IMR-90 (cell line): ENCODE measurements at regions not wholly inside any gene's neighbourhood (a gene's known extent, or its start where the extent isn't known, plus 50 kb on each side); places are given as distances from the start of the nearest gene placed in this dataset.

Source experiments
- ATAC-seq: fragments of 200-7000 bp; cut with Tn5 transposase; 2 replicates; pipeline ENCODE4 v1.9.1; 2020; ENCODE audit warnings: low read depth, mild to moderate bottlenecking, moderate library complexity
- BruUV-seq: library from RNA; stranded (reverse); fragments of 400-500 nt; replicated peaks from 2 replicates; lab custom pipeline; 2021; lab: Mats Ljungman, UMichigan
- CTCF ChIA-PET: fragments of 300-600 bp; formaldehyde crosslinking; extraction: SDS; loops from one replicate; lab custom pipeline; 2021; ENCODE audit warnings: antibody characterized with exemption; lab: Yijun Ruan, JAX
- POLR2A ChIA-PET: fragments of 300-600 bp; sonication (Branson Sonifier 250); formaldehyde crosslinking; loops from one replicate; lab custom pipeline; 2022; ENCODE audit warnings: antibody characterized with exemption; ENCODE audit not compliant: unreplicated experiment; lab: Charles Lee
- DNase-seq: peaks from one replicate; pipeline ENCODE4 v3.0.0; 2013
- H2AFZ ChIP-seq: replicated peaks from 2 replicates; pipeline ENCODE3; 2013; ENCODE audit warnings: low read length, mild to moderate bottlenecking; ENCODE audit not compliant: poor library complexity
- H2AK5ac ChIP-seq: 2 replicates; pipeline ENCODE4 v1.6.1; 2013; ENCODE audit warnings: low read depth, low read length, inconsistent platforms
- H2AK9ac ChIP-seq: replicated peaks from 2 replicates; pipeline ENCODE3; 2013; ENCODE audit warnings: mild to moderate bottlenecking, low read depth, low read length, moderate library complexity; ENCODE audit not compliant: poor library complexity
- H2BK120ac ChIP-seq: 2 replicates; pipeline ENCODE4 v1.6.1; 2013; ENCODE audit warnings: low read depth, low read length, inconsistent platforms
- H2BK15ac ChIP-seq: 3 replicates; pipeline ENCODE4 v1.6.1; 2013; ENCODE audit warnings: low read depth, low read length, inconsistent platforms
- H2BK20ac ChIP-seq: 2 replicates; pipeline ENCODE4 v1.6.1; 2013; ENCODE audit warnings: low read depth, mild to moderate bottlenecking, inconsistent platforms, low read length, moderate library complexity
- H2BK5ac ChIP-seq: 2 replicates; pipeline ENCODE4 v1.6.1; 2013; ENCODE audit warnings: mild to moderate bottlenecking, low read depth, low read length, inconsistent platforms; ENCODE audit not compliant: poor library complexity, severe bottlenecking
- H3K14ac ChIP-seq: replicated peaks from 2 replicates; pipeline ENCODE4 v1.6.1; 2013; ENCODE audit warnings: low read depth, low read length, inconsistent platforms
- H3K18ac ChIP-seq: 2 replicates; pipeline ENCODE4 v1.6.1; 2013; ENCODE audit warnings: low read depth, low read length, control low read depth
- H3K23ac ChIP-seq: 2 replicates; pipeline ENCODE4 v1.6.1; 2013; ENCODE audit warnings: low read depth, low read length, inconsistent platforms
- H3K27ac ChIP-seq: 2 replicates; pipeline ENCODE4 v1.5.1; 2013; ENCODE audit warnings: mild to moderate bottlenecking, control low read depth, low read length; ENCODE audit not compliant: insufficient read depth
- H3K27me3 ChIP-seq: 2 replicates; pipeline ENCODE4 v1.6.1; 2013; ENCODE audit warnings: low read length; ENCODE audit not compliant: control insufficient read depth, insufficient read depth
- H3K36me3 ChIP-seq: 2 replicates; pipeline ENCODE4 v1.6.1; 2013; ENCODE audit warnings: low read length, mixed read lengths; ENCODE audit not compliant: control insufficient read depth, insufficient read depth
- H3K4ac ChIP-seq: 2 replicates; pipeline ENCODE4 v1.6.1; 2013; ENCODE audit warnings: low read depth, low read length, inconsistent platforms
- H3K4me1 ChIP-seq: 2 replicates; pipeline ENCODE4 v1.6.1; 2013; ENCODE audit warnings: low read length, mixed read lengths; ENCODE audit not compliant: control insufficient read depth, insufficient read depth
- H3K4me2 ChIP-seq: 2 replicates; pipeline ENCODE4 v1.6.1; 2013; ENCODE audit warnings: low read depth, mild to moderate bottlenecking, control low read depth, low read length, moderate library complexity
- H3K4me3 ChIP-seq: 2 replicates; pipeline ENCODE4 v1.5.1; 2013; ENCODE audit warnings: low read depth, mild to moderate bottlenecking, control low read depth, low read length, moderate library complexity; ENCODE audit not compliant: insufficient read depth
- H3K56ac ChIP-seq: 2 replicates; pipeline ENCODE4 v1.6.1; 2013; ENCODE audit warnings: low read length, inconsistent platforms; ENCODE audit not compliant: insufficient read depth; ENCODE audit errors: extremely low read depth
- H3K79me1 ChIP-seq, 2 experiments: 2 replicates each; pipeline ENCODE4 v1.6.1; 2013; ENCODE audit warnings: low read length in 2 of 2, inconsistent platforms in 1 of 2, low read depth in 1 of 2
- H3K9ac ChIP-seq: 2 replicates; pipeline ENCODE4 v1.6.1; 2013; ENCODE audit warnings: low read depth, low read length, control low read depth
- H3K9me1 ChIP-seq: 2 replicates; pipeline ENCODE4 v1.6.1; 2013; ENCODE audit warnings: low read length, inconsistent platforms; ENCODE audit not compliant: insufficient read depth
- H3K9me3 ChIP-seq: 2 replicates; pipeline ENCODE4 v1.6.1; 2013; ENCODE audit warnings: low read length; ENCODE audit not compliant: control insufficient read depth, insufficient read depth
- H4K20me1 ChIP-seq: 2 replicates; pipeline ENCODE4 v1.6.1; 2013; ENCODE audit warnings: low read length, inconsistent platforms; ENCODE audit not compliant: insufficient read depth
- H4K5ac ChIP-seq: 2 replicates; pipeline ENCODE4 v1.6.1; 2013; ENCODE audit warnings: mild to moderate bottlenecking, low read depth, low read length, control low read depth
- H4K8ac ChIP-seq, 2 experiments: 2 replicates each; pipeline ENCODE4 v1.6.1; 2013; ENCODE audit warnings: low read depth in 2 of 2, low read length in 2 of 2, control low read depth in 1 of 2, inconsistent platforms in 1 of 2
- H4K91ac ChIP-seq: 2 replicates; pipeline ENCODE4 v1.6.1; 2013; ENCODE audit warnings: low read depth, low read length, inconsistent platforms; ENCODE audit not compliant: insufficient read depth
- FOS ChIP-seq: fragments of 150-350 bp; IDR thresholded peaks from 2 replicates; pipeline ENCODE4 v1.6.1; 2016; ENCODE audit warnings: low read depth, low read length
- MAZ ChIP-seq: IDR thresholded peaks from 2 replicates; pipeline ENCODE4 v1.6.1; 2012; ENCODE audit warnings: low read depth, mild to moderate bottlenecking, low read length, improper control_type of control experiment, moderate library complexity, borderline replicate concordance
- WGBS, 2 experiments: methylation state at CpG; one replicate each; pipeline versions ENCODE4 v1.1.5 to v1.1.7; 2013; ENCODE audit warnings: missing lambda C conversion rate in 2 of 2; ENCODE audit not compliant: insufficient read length in 1 of 2; ENCODE audit errors: extremely low coverage in 2 of 2; 5-methylcytosine and 5-hydroxymethylcytosine counted together
- dilution Hi-C: fragments of 300-500 bp; cut with HindIII; formaldehyde crosslinking; loops from one replicate; pipeline ENCODE4 v1.14.3; 2018; ENCODE audit warnings: low sequenced_read_pairs; ENCODE audit not compliant: unreplicated experiment
- in situ Hi-C: fragments of 300-500 bp; cut with MboI; formaldehyde crosslinking; loops from 3 replicates; pipeline ENCODE4 v1.14.3; 2019; ENCODE audit warnings: low sequenced_read_pairs, inconsistent platforms, mixed read lengths
- intact Hi-C: fragments of 100-400 bp; cut with micrococcal nuclease; formaldehyde crosslinking; loops from 2 replicates; pipeline ENCODE4 v1.10.0; 2022
- TF ChIP-seq, protein P1 (sequence below): fragments of 150-350 bp; IDR thresholded peaks from 2 replicates; pipeline ENCODE4 v1.6.1; 2017; ENCODE audit warnings: mild to moderate bottlenecking, antibody characterized with exemption, low read length, low read depth

DNA sequence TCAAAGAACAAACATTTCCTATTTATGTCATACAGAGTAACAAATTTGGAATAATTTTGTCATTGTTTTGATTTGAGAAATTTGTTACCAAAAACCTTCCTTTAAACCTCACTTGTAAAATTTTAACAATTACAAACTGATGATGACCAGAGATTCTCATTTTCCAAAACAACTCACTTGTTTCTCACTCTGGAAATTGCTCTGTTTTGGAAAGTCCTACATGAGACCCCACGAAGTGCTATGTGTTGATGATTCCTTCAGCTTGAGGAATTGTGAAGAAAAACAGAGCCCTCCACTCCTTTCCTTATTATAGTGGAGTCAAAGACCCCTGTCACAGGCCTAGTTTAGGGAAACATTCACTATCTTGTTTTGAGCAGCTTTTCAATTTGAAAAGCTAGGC, 157.6 kb upstream of the RASGRP1 start:
- H3K27ac ChIP-seq = no peak overlapping the region
- in situ Hi-C loops = loop anchor here (25.0 kb wide), 1 partner anchor 590 kb away; no protein-coding TSS in a partner anchor

More for the DNA sequence above, 157.6 kb upstream of the RASGRP1 start:
- TF ChIP-seq, protein P1, sequence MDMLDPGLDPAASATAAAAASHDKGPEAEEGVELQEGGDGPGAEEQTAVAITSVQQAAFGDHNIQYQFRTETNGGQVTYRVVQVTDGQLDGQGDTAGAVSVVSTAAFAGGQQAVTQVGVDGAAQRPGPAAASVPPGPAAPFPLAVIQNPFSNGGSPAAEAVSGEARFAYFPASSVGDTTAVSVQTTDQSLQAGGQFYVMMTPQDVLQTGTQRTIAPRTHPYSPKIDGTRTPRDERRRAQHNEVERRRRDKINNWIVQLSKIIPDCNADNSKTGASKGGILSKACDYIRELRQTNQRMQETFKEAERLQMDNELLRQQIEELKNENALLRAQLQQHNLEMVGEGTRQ = no peak
- TF ChIP-seq FOS (no peak), MAZ (no peak)
- Histone ChIP-seq H3K56ac (no peak overlapping the region; the same call in 1 of the 2 replicates), H4K8ac (peak overlapping the region in 1 of 2 experiments; percentile 6; a peak in 1 of 4 replicates), H4K20me1 (no peaks in the 10 kb centered on the region), H2BK15ac (peak overlapping the region; percentile 49; the same call in 2 of the 3 replicates), H3K4ac (peak overlapping the region; percentile 69; the same call in 1 of the 2 replicates), H2BK120ac (peak overlapping the region; percentile 76), H4K91ac (peak overlapping the region; percentile 19; the same call in 1 of the 2 replicates), H3K27me3 (no peaks in the 10 kb centered on the region), H3K23ac (no peak overlapping the region), H4K5ac (peak overlapping the region; percentile 15; the same call in 1 of the 2 replicates), H3K9ac (no peak overlapping the region), H3K9me3 (no peaks in the 10 kb centered on the region), H3K36me3 (no peaks in the 10 kb centered on the region), H2AFZ (no peak overlapping the region), H2BK5ac (peak overlapping the region; percentile 95), H3K4me1 (peaks cover 11% of the 10 kb centered on the region), H2AK9ac (no peak overlapping the region), H2AK5ac (no peak overlapping the region), H3K4me2 (no peak overlapping the region), H3K79me1 (no peaks in the 10 kb centered on the region), H3K14ac (peak overlapping the region; percentile 44; the same call in 1 of the 2 replicates), H3K18ac (peak overlapping the region; percentile 80; the same call in 1 of the 2 replicates), H2BK20ac (peak overlapping the region; percentile 67), H3K9me1 (peaks cover 5% of the 10 kb centered on the region), H3K4me3 (no peak overlapping the region)
- ChIA-PET CTCF (no interaction called here), POLR2A (no interaction called here)
- no CpG with 5 or more reads among the region's 1 CpG for WGBS, 2 experiments
- dilution Hi-C loops = no loop called here
- ATAC-seq = no peak
- intact Hi-C loops = no loop called here
- BruUV-seq = no TSS peak
- DNase-seq = no peak
